Adrenal gland (tissue), 5 donors: ENCODE measurements at regions not wholly inside any gene's neighbourhood (a gene's known extent, or its start where the extent isn't known, plus 50 kb on each side); places are given as distances from the start of the nearest gene placed in this dataset.

Experiments
- POLR2A ChIP-seq, 2 donors: fragments of 450-650 bp; IDR thresholded peaks; one replicate each; pipeline ENCODE4 v1.6.1; 2017; ENCODE audit warnings: antibody characterized with exemption in 2 of 2, mild to moderate bottlenecking in 2 of 2, moderate library complexity in 1 of 2
- TF ChIP-seq, protein P1 (sequence below), 6 experiments: fragments of 450-650 bp in 4 of 6; fragments of 200-600 bp in 2 of 6; sonication (generic) in 1 of 6; IDR thresholded peaks; 1 replicate in 5 of 6; 2 replicates in 1 of 6; pipeline versions ENCODE4 v1.5.1 to v1.8.0; 2016 to 2021; ENCODE audit warnings: antibody characterized with exemption in 6 of 6, mild to moderate bottlenecking in 2 of 6, moderate library complexity in 1 of 6
- donor health status: DM: no; HTN: no; CAD: no.

DNA sequence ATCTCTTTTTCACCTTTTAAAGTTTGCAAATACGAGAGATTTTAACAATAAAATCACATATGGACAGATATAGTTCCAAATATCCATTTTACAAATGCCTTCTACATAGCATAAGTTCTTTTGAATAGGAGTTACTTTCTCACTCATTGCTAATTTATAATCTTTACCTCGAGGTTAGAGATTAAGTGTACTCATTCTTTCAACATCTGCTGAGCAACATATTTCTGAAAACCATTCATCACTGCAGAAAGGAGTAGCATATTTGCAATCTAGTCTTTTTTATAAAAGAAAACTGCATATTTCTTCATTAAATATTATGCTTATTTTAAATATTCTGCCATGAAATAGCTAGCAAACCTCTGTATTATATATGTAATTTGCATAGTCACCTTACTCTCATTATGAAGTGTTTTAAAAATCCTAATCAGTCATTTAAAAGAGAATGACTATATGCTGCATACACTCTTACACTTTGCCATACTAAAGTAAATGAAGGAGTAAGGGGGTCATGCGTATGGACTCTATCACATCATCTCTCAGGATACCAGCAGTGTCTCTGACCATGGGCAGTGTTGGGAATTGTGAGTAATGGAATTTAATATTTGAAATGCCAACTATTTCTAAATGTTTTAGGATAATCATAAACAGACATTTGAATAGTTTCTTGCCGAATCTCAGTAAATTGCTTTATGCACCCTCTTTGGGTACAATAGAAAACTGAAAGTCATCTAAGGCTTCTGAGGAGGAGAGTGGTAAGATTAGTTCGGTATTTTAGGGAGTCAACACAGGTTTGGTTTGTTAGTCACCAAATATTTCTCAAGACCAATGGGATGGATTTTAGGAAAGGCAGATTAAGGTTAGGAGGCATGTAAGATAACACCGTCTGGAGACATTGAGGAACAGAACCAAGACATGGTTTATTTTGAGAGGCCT lies 524.8 kb upstream of the ATP2B1 start:
- TF ChIP-seq, protein P1, sequence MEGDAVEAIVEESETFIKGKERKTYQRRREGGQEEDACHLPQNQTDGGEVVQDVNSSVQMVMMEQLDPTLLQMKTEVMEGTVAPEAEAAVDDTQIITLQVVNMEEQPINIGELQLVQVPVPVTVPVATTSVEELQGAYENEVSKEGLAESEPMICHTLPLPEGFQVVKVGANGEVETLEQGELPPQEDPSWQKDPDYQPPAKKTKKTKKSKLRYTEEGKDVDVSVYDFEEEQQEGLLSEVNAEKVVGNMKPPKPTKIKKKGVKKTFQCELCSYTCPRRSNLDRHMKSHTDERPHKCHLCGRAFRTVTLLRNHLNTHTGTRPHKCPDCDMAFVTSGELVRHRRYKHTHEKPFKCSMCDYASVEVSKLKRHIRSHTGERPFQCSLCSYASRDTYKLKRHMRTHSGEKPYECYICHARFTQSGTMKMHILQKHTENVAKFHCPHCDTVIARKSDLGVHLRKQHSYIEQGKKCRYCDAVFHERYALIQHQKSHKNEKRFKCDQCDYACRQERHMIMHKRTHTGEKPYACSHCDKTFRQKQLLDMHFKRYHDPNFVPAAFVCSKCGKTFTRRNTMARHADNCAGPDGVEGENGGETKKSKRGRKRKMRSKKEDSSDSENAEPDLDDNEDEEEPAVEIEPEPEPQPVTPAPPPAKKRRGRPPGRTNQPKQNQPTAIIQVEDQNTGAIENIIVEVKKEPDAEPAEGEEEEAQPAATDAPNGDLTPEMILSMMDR (IDR thresholded peaks at IDR 0.05), result no peak
- TF ChIP-seq POLR2A (IDR thresholded peaks at IDR 0.05), result no peak
